Mammary epithelial cell (primary cell): ENCODE measurements at regions not wholly inside any gene's neighbourhood (a gene's known extent, or its start where the extent isn't known, plus 50 kb on each side); places are given as distances from the start of the nearest gene placed in this dataset.

Source experiments
- CTCF ChIP-seq, 2 donors: IDR thresholded peaks in 1 of 2; conservative IDR thresholded peaks in 1 of 2; 2 replicates each; pipeline ENCODE4 v1.5.1; 2011 to 2012; ENCODE audit warnings: inconsistent platforms in 2 of 2, low read length in 2 of 2, mild to moderate bottlenecking in 2 of 2, control low read depth in 1 of 2, low read depth in 1 of 2; ENCODE audit not compliant: insufficient read depth in 1 of 2; ENCODE audit errors: extremely low read depth in 1 of 2
- EZH2 ChIP-seq: IDR thresholded peaks from 2 replicates; pipeline ENCODE4 v1.6.1; 2012; ENCODE audit warnings: low read length, inconsistent platforms, borderline replicate concordance

GRCh38 chr18:78032574-78032973, 782.9 kb downstream of the GALR1 start:
- TF ChIP-seq CTCF (conservative IDR thresholded peaks at IDR 0.05 in 1 of 2, IDR thresholded peaks at IDR 0.05 in 1 of 2; ENCODE audit: extremely low read depth in 1 of 2, insufficient read depth in 1 of 2, low read depth in 1 of 2, low read length in 2 of 2) (no peak), EZH2 (no peak)
